B cell (primary cell): ENCODE measurements at regions not wholly inside any gene's neighbourhood (a gene's known extent, or its start where the extent isn't known, plus 50 kb on each side); places are given as distances from the start of the nearest gene placed in this dataset.

Experiments
- ATAC-seq: fragments of 200-7000 bp; cut with Tn5 transposase; one replicate; pipeline ENCODE4 v1.10.0; 2021; ENCODE audit warnings: low read depth, mild to moderate bottlenecking, moderate number of reproducible peaks, moderate library complexity
- CTCF ChIA-PET: fragments of 350-600 bp; sonication (Branson Sonifier 250); formaldehyde crosslinking; loops from one replicate; lab custom pipeline; 2021; ENCODE audit warnings: antibody characterized with exemption, inconsistent platforms; lab: Charles Lee
- POLR2A ChIA-PET: fragments of 350-600 bp; sonication (Branson Sonifier 250); formaldehyde crosslinking; loops from one replicate; lab custom pipeline; 2021; ENCODE audit warnings: antibody characterized with exemption; lab: Charles Lee
- DNase-seq: peaks from one replicate; pipeline ENCODE4 v3.0.0; 2013
- H2AFZ ChIP-seq: 2 replicates; pipeline ENCODE4 v1.6.1; 2012; ENCODE audit warnings: mild to moderate bottlenecking, low read depth, low read length; ENCODE audit not compliant: insufficient read depth, poor library complexity, severe bottlenecking
- H3K27ac ChIP-seq, 2 donors: 1 replicate in 1 of 2; 2 replicates in 1 of 2; pipeline ENCODE4 v1.5.1; 2012 to 2013; ENCODE audit warnings: low read length in 2 of 2, mild to moderate bottlenecking in 2 of 2, moderate library complexity in 1 of 2
- H3K27me3 ChIP-seq, 4 experiments: fragments of 200-600 bp in 1 of 4; sonication (generic) in 1 of 4; replicated peaks in 1 of 4; 1 replicate in 2 of 4; 2 replicates in 2 of 4; pipeline versions ENCODE4 v1.6.1 to v1.7.0; 2013 to 2016; ENCODE audit warnings: low read length in 3 of 4, mild to moderate bottlenecking in 2 of 4, mixed read lengths in 1 of 4, moderate library complexity in 1 of 4; ENCODE audit not compliant: insufficient read depth in 4 of 4, control insufficient read depth in 3 of 4; ENCODE audit errors: control extremely low read depth in 1 of 4
- H3K36me3 ChIP-seq, 2 experiments: replicated peaks in 1 of 2; 1 replicate in 1 of 2; 2 replicates in 1 of 2; pipeline versions ENCODE4 v1.6.1 to v1.7.1; 2013; ENCODE audit warnings: low read length in 1 of 2; ENCODE audit not compliant: insufficient read depth in 2 of 2, control insufficient read depth in 1 of 2; ENCODE audit errors: control extremely low read depth in 1 of 2, extremely low read depth in 1 of 2
- H3K4me1 ChIP-seq, 2 donors: fragments of 200-600 bp in 1 of 2; sonication (generic) in 1 of 2; 1 replicate in 1 of 2; 2 replicates in 1 of 2; pipeline versions ENCODE4 v1.5.1 to v1.6.1; 2013 to 2017; ENCODE audit warnings: low read length in 2 of 2; ENCODE audit not compliant: control insufficient read depth in 2 of 2, insufficient read depth in 2 of 2
- H3K4me2 ChIP-seq: replicated peaks from 2 replicates; pipeline ENCODE3; 2012; ENCODE audit warnings: mild to moderate bottlenecking, low read depth, low read length; ENCODE audit not compliant: poor library complexity, severe bottlenecking
- H3K4me3 ChIP-seq, 5 experiments: fragments of 200-600 bp in 1 of 5; sonication (generic) in 1 of 5; 1 replicate in 3 of 5; 2 replicates in 2 of 5; pipeline versions ENCODE4 v1.5.1 to v1.7.0; 2011 to 2016; ENCODE audit warnings: low read length in 4 of 5, mild to moderate bottlenecking in 4 of 5, low read depth in 2 of 5, control low read depth in 1 of 5, moderate library complexity in 1 of 5; ENCODE audit not compliant: insufficient read depth in 1 of 5; ENCODE audit errors: control extremely low read depth in 1 of 5, extremely low read depth in 1 of 5
- H3K79me2 ChIP-seq: fragments of 200-600 bp; sonication (generic); one replicate; pipeline ENCODE4 v1.6.0; 2016; ENCODE audit warnings: low read length; ENCODE audit not compliant: control insufficient read depth, insufficient read depth
- H3K9ac ChIP-seq: fragments of 200-600 bp; sonication (generic); 2 replicates; pipeline ENCODE4 v1.6.1; 2017; ENCODE audit warnings: mild to moderate bottlenecking, low read length, moderate library complexity
- H3K9me3 ChIP-seq, 3 donors: one replicate each; pipeline versions ENCODE4 v1.6.1 to v1.7.1; 2013; ENCODE audit warnings: low read length in 2 of 3; ENCODE audit not compliant: control insufficient read depth in 2 of 3, insufficient read depth in 1 of 3; ENCODE audit errors: control extremely low read depth in 1 of 3
- H4K20me1 ChIP-seq: 2 replicates; pipeline ENCODE4 v1.6.0; 2012; ENCODE audit warnings: mild to moderate bottlenecking, low read length; ENCODE audit not compliant: insufficient read depth, control insufficient read depth, poor library complexity, severe bottlenecking
- H3K27ac Mint-ChIP-seq: one replicate; pipeline ENCODE4 v1.8.0; 2021; ENCODE audit warnings: mixed read lengths
- H3K27me3 Mint-ChIP-seq: one replicate; pipeline ENCODE4 v1.8.0; 2021; ENCODE audit warnings: mixed read lengths
- H3K4me1 Mint-ChIP-seq: one replicate; pipeline ENCODE4 v1.8.0; 2021; ENCODE audit warnings: mixed read lengths
- H3K4me3 Mint-ChIP-seq: one replicate; pipeline ENCODE4 v1.8.0; 2021; ENCODE audit warnings: mixed read lengths
- H3K9me3 Mint-ChIP-seq: one replicate; pipeline ENCODE4 v1.8.0; 2022; ENCODE audit warnings: mixed read lengths; ENCODE audit not compliant: insufficient read depth
- CTCF ChIP-seq: fragments of 200-600 bp; IDR thresholded peaks from one replicate; pipeline ENCODE4 v1.8.0; 2022; ENCODE audit warnings: antibody characterized with exemption, mild to moderate bottlenecking
- EZH2 ChIP-seq: IDR thresholded peaks from 2 replicates; pipeline ENCODE4 v1.6.1; 2012; ENCODE audit warnings: borderline replicate concordance, low read depth, mild to moderate bottlenecking, moderate library complexity, low read length; ENCODE audit not compliant: insufficient read depth, poor library complexity, severe bottlenecking
- WGBS: methylation state at CpG from one replicate; pipeline ENCODE4 v1.1.5; 2013; ENCODE audit warnings: missing lambda C conversion rate; ENCODE audit not compliant: insufficient coverage; 5-methylcytosine and 5-hydroxymethylcytosine counted together
- intact Hi-C: fragments of 100-400 bp; cut with micrococcal nuclease; formaldehyde crosslinking; loops from one replicate; pipeline ENCODE4 v1.10.0; 2022

GRCh38 chr1:115501476-115501875 lies 140.3 kb upstream of the VANGL1 start:
- ChIA-PET CTCF (no interaction called here), POLR2A (no interaction called here)
- no peaks in the 10 kb centered on the region for H3K9me3 Mint-ChIP-seq
- H3K27ac ChIP-seq = no peak overlapping the region
- H3K27me3 Mint-ChIP-seq = peaks cover under 1% of the 10 kb centered on the region
- H3K4me3 Mint-ChIP-seq = no peak overlapping the region
- intact Hi-C loops = no loop called here
- WGBS = 0% methylated on average over 1 of the region's 1 CpG
- H3K27me3 ChIP-seq = no peaks in the 10 kb centered on the region
- H3K36me3 ChIP-seq = no peaks in the 10 kb centered on the region
- no peaks in the 10 kb centered on the region for H4K20me1 ChIP-seq
- H3K4me1 Mint-ChIP-seq = no peaks in the 10 kb centered on the region
- H3K4me1 ChIP-seq = no peaks in the 10 kb centered on the region
- no peak for TF ChIP-seq EZH2
- TF ChIP-seq CTCF = no peak
- H3K27ac Mint-ChIP-seq = no peak overlapping the region
- H3K4me2 ChIP-seq = no peak overlapping the region
- DNase-seq (no peak), ATAC-seq (no peak)
- H3K9ac ChIP-seq = no peak overlapping the region
- no peak overlapping the region for H3K4me3 ChIP-seq
- peaks cover 0 to 6% (median 1%) of the 10 kb centered on the region in 3 donors for H3K9me3 ChIP-seq
- H3K79me2 ChIP-seq = no peaks in the 10 kb centered on the region
- H2AFZ ChIP-seq = no peak overlapping the region

GRCh38 chr1:115499253-115499652 lies 142.5 kb upstream of the VANGL1 start:
- no peak overlapping the region for H2AFZ ChIP-seq
- H3K27me3 Mint-ChIP-seq = no peaks in the 10 kb centered on the region
- H3K27ac Mint-ChIP-seq = no peak overlapping the region
- TF ChIP-seq EZH2 (no peak), CTCF (no peak)
- H3K79me2 ChIP-seq = no peaks in the 10 kb centered on the region
- no peaks in the 10 kb centered on the region for H3K36me3 ChIP-seq
- H3K9me3 Mint-ChIP-seq = no peaks in the 10 kb centered on the region
- H3K4me3 ChIP-seq = no peak overlapping the region
- DNase-seq (no peak), ATAC-seq (no peak)
- no peaks in the 10 kb centered on the region for H3K27me3 ChIP-seq
- H3K27ac ChIP-seq = no peak overlapping the region
- intact Hi-C loops = no loop called here
- no peak overlapping the region for H3K4me2 ChIP-seq
- H4K20me1 ChIP-seq = no peaks in the 10 kb centered on the region
- WGBS = 100% methylated on average over 1 of the region's 2 CpGs
- H3K4me1 ChIP-seq = no peaks in the 10 kb centered on the region
- POLR2A ChIA-PET = no interaction called here
- CTCF ChIA-PET = no interaction called here
- H3K9me3 ChIP-seq = peaks cover 0 to 6% (median 1%) of the 10 kb centered on the region in 3 donors
- no peaks in the 10 kb centered on the region for H3K4me1 Mint-ChIP-seq
- H3K9ac ChIP-seq = no peak overlapping the region
- H3K4me3 Mint-ChIP-seq = no peak overlapping the region
